Stimulated activated CD8-positive, alpha-beta memory T cell treated with anti-CD3 and anti-CD28 coated beads, Interleukin-7, amount 100 ng/mL, for 24 hours (primary cell): ENCODE measurements at regions not wholly inside any gene's neighbourhood (a gene's known extent, or its start where the extent isn't known, plus 50 kb on each side); places are given as distances from the start of the nearest gene placed in this dataset.

Experiments used
- DNase-seq: peaks from one replicate; pipeline ENCODE4 v3.0.0-alpha.2; 2020; ENCODE audit warnings: low read depth

DNA sequence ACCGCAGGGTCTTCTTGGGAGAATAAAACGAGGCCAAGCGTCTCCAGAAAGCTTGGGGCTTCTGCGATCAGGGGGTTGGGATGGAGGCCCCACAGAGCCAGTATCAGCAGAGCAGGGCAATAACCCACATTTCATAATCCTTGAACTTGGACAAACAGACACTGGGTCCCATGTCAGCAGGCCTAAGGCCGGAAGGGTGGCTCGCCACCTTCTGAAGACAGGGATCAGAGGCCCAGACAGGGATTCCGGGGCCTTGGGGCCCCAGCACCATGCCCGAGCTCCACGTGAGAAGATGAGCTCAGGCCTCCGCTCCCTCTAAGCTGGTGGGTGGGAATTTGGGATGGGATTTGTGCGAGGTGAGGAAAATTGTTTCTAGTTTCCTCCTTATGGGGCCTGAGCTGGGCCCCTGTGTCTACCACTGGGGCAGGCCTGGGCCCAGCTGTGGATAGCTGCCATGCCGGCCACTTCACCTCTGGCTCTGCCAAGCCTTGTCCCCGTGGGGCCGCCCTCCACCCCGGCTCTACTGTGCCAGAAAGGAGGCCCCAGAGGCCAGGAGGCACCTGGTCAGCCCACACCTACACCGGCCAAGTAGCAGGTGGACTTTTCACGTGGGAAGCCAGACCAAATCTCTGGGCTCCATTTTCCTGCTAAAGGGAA is 67.2 kb upstream of the DLK1 start:
- no peak for DNase-seq

DNA sequence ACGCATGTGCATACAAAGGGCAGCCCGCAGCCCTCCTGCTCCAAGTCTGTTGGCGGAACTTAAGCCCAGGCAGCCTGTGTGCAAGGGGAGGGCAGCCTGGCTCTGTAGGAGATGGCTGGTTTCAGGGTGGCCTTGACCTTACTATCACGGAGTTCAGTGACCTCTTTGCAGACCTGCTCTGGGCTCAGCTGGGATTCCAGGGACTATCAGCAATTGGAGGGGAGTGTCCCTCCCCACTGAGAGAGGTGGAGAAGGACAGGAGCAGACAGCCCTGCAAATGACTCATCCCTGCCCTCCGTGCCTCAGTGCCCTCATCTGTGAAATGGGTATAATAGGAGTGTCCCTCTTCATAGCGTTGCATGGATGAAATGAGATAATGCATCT is 66.2 kb upstream of the DLK1 start:
- DNase-seq = no peak

DNA sequence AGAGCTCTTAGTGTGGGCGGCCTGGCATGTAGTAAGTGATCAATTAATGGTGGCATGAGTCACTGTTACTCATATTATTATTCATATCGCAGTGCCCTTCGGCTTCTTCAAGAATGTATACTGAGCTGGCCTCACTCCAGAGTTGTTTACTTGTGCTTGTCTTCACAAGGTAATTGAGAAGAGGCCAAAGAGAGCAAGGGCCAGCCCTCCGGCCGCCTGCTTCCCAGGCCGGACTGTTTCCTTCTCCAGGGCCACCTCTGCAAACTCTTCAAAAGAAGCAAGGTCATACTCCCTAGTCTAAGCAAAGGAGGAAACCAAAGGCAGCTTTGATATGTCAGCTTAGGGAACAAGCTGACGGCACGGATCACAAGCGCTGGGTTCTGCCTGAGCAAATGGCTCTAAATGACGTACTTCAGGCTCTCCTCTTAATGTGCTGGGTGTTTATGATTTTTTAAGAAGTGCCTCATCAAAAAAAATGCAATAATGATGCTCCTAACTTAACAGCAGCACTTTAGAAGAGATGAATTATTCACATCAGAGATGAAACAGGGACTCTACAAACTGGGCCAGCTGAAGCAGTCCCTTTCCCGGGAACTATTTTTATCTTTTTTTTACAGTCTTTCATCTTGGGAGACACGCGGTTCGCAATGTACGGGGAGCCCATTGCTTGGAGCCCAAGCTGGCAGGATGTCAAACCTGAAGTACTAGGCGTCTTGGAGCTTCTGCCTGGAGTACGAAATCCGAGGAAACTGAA is 65.6 kb upstream of the DLK1 start:
- no peak for DNase-seq

DNA sequence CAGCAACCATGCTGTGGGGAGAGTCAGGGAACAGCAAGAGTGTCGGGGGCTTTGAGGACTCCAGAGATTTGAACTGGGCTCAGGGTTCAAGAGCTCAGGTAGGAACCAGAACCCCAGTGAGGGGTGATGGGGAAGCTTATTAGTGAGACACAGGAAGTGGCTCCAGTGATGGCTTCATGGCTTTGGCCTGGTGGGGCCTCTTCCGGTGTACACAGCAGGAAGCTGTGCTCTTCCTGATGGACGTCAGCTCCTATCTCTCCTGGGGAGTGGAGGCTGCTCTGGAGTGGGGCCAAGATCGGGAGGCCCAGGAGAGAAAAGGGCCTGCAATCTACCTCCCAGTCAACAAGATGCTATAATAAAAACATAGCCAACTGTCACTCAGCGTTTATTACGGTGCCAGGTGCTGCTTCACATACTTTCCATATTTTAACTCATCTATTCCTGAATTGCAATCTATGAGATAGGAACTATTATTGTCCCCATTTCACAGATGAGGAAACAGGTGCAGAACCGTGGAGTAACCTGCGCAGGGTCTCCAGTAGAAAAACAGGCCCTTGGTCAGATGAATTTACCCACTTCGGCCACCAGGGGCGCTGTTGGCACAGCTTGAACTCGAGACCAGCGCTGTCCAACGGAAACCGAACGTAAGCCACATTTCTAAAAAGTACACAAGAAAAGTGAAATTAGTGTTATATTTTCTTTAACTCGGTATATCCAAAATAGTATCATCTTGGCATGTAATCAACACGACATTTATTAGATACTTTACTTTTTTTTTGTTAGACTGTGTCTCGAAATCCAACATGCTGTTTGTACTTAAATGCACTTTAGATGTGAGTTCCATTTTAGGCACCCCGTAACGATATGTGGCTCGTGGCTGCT is 63.6 kb upstream of the DLK1 start:
- DNase-seq = peak; percentile 23

DNA sequence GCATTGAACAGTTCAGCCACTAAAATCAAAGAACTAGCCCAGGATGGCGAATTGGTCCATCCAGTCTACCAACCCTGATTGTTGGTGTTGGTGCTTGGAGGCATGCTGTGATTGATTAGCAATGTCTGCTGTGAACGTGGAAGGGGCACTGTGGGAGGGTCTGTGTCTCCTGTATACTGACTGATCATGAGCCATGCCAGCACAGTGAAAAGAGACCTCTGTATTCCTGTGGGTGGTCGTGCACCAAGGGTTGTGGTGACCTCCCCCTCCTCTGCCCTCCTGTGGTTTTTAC is 63.0 kb upstream of the DLK1 start:
- no peak for DNase-seq

DNA sequence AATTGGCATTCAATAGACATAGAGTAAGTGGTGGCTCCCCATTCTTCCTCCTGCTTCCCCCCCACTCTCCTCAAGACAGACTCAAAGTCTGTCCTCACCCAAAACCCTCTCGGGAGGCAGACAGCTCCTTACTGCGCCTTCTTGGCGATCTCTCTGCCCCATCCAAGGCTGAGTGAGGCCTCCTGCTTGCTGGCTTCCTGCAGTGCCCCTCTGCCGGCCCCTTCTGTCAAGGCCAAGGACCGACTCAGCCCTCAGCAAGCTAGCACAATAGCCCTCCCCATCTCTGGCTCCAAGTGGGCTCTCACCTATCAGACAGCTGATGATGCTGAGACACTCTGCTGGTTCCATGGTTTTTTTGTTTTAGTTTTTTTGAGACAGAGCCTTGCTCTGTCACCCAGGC is 62.5 kb upstream of the DLK1 start:
- DNase-seq = no peak

DNA sequence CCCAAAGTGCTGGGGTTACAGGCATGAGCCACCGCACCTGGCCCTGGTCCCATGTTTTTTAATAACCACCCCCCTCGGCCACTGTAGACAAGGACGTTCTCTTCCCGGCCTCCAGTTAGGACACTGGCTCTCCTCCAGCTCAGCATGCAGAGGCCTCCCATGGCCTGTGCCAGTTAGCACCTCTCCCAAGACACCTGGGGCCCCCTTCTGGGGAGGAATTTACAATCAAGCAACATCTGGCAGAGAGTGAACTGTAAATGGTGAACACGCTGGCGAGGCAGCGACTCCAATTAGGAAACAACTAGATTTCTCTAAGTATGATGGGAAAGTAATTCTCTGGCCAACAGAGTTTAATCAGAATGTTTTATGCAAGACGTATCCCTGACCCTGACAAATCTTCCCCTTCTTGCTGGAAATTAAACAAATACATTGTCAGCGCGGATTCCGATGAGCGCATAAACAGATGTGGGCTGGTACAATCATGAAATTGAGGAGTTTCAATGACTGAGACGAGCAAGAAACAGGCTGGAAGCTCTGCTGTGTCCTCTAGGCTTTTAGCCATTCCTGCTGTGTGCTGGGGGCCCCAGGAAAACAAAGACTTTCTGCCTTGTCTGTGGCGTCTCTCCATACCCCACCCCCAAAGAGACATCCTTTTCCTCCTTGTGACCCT is 61.7 kb upstream of the DLK1 start:
- no peak for DNase-seq

DNA sequence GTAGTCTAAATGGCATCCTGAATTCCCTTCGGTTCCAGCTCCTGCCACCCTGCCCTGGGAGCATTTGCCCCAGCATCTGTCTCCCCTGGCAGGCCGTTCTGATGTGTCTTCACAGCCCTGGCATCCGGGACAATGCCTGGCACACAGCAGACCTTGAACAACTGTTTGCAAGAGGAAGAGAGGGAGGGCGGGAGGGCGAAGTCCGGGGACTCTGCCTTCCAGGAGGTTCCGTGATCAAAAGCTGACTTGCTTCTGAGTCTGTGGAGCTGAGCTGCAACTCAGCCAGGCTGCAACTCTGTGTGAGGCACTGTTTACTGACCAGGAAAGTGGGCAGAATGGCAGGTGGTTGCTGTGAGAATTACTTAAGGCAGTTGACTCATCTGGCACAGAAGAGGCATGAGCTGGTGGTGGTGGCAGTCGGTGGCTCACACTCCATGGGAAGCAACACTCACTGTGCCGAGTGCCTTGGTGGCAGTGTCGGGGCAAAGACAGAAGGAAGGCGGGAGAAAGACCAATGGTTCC is 61.1 kb upstream of the DLK1 start:
- no peak for DNase-seq

DNA sequence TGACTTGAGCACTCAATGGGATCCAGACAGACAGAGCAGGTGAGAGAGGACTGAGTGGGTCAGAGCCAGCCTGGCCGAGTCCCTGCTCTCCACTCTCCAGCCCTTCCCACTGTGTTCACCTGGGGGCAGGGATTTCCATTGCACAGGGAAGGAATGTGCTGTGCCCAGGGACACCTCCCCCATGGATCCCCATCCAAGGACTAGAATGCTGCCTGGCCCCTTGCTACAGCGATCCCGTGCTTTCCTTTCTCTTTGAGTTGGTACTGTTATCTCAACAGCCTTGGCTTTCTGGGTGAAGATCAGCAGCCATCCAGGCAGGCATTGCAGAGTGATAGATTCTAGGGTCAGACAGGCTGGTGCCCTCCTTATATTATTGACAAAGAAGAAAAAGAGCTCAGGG is 60.3 kb upstream of the DLK1 start:
- no peak for DNase-seq

DNA sequence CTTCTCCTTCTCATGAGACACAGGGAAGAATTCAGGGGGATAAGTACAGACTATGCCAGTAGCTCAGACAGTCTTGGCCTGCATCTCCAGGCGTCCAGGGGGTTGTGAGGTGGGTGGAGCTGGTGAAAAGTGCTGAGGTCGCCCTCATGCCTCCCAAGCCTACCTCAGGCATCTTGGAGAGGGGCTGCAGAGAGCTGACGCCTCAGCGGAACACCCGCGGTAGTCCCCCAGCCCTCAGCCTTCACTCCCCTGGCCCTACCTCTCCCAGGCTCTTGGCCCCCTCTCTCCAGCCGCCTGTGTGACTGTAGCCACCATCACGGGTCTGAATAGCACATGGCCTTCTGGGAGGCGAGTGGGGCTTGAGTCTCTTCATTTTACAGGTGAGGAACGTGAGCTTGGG is 59.8 kb upstream of the DLK1 start:
- DNase-seq = no peak

DNA sequence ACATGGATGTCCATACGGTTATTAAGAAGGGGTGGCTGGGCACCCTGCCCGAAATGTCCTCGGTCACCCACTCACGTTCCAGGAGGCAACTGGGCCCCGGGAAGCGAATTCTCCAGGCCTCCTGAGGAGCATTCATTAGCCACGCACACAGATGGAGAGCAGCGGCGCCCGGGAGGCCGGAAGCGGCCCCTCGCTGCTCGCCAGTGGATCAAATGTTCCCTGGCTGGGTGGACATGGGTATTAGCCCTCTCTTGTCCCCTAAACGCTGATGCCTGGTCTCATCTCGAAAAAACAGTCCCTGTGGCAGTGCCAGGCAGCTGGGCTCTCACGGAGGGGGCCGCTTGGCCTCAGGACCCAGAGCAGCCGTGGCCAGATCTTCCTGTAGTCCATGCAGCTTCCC is 59.0 kb upstream of the DLK1 start:
- no peak for DNase-seq

DNA sequence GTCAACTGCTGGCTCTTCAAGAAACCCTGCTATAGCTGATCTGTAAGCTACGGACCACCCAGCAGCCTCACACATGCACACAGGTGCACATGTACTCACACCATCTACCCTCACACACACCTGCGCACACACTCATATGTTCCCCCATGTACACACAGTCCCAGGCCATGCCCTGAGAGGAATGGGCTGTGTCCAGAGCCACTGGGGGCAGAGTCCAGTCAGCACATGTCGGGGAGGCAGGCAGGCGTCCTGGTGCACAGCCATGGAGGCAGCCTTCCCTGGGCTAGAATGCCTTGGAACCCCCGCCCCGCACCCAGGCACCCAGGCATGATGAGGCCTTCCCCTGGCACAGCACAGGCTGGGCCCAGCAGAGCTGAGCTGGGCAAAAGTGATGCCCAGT is 58.3 kb upstream of the DLK1 start:
- DNase-seq = no peak

DNA sequence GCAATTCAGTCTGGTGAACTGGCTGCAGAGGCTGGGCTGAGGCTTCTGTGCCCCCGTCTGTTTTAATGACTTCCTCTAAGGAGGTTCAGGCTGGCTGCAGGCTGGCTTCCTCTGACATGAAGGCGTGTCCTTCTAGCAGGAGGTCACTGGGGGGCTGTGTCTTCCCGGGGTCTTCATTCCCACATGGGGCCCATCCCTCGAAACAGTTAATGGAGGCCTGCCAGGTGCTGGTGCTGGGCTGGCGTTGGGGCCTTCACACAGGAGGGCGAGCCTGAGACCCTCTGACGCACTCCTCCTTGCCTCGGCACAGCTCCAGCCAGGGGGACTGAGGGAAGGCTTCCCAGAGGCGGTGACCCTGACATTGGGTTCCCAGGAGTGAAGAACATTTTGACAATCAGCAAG is 57.7 kb upstream of the DLK1 start:
- no peak for DNase-seq

DNA sequence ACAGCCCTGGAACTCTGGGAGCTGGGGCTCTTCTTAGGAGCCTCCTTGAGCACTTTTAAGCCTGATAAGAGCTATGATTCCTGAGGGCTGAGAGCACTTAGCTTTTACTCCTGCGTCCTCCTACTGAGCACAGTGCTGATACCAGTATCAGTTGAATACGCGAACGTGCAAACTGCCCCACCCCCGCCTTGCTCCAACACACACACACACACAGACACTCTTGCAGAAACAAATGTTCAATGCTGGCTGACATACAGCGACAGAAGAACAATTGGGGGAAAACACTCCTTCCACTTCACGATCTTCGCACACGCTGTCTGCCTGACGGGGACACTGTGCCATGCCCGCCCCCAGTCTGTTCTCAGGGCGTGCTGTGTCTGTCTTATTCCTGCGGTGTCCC is 57.2 kb upstream of the DLK1 start:
- no peak for DNase-seq

DNA sequence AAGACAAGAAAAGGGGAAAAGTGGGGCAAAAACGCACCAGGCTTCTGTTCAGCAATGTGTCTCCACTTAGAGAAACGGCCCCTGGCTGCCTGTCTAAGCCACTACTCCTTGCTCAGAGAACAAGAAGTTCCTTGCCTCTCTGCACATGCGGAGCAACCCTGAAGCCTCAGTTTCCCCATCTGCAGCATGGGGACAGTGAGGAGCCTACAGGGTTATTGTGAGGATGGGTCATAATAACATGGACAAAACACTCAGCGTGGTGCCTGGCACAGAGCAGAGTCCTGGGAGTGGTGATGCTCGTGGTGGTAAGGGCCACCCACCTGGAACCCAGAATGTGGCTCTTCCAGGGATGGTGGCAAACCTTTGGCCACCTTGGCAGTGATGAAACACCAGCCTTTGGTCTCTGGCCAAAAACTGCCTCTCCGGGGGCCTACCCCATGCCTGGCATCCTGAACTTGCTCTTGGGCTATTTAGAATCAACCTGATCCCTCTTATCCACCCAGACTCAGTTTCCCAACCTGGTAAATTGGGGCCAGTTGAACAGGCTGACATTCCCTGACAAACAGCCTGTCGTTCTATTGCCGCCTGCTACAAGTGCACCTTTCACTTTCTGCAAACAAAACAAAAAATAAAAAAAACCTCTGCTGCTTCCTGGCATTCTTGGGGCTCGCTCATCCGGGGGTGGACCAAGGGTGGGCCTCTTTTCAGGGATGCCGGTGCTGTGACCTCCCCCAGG is 56.5 kb upstream of the DLK1 start:
- DNase-seq = no peak

DNA sequence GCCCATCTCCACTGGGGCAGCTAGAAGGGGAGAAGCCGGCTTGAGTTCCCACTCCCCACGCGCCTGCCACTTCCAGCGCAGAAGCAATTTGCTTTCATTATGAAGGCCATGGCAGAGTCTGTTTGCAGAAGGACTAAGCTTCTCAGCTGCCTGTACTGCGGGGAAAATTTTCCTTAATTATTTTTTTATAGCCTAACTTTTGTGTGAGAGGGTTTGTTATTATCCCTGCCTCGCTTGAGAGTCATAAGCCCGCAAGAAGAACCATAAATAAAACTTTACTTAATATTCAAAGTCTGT is 56.0 kb upstream of the DLK1 start:
- no peak for DNase-seq

DNA sequence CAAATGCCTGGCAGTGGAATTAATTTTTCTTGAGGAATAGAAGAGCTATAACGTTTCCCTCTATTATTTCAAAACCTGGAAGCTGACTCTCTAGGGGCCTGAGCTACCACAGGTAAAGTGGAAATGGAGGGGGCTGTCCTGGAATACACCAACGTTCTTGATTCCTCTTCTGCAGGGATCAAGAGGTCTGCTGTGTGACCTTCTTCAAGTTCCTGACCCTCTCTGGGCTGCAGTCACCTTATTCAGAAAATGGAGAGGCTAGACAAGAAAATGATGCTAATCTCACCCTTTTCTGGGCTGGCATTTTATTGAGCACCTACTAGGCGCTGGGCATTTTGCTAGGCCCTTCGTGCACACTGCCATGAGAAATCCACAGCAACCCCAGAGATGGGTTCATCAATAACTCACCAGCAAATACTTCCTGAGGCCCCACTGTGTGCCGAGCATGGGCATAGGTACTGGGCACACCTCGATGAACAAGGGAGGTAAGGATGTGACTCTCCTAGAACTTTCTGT is 55.2 kb upstream of the DLK1 start:
- DNase-seq = no peak

DNA sequence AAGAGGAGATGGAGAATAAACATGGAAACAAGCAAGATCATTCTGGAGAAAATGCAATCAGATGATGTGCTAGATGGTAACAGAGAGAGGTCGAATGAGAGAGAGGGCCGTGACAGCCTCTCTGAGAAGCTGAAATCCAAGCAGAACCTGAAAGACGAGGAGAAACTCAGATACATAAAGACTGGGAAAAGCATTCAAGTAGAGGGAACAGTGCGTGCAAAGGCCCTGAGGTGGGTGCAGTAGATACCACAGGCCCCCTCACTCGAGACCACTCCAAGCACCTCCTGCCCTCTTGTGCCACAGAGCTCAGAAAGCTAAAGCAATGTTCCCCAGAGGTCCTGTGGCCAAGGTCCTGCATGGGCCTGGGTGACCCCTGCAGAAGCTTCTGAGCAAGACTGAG is 54.8 kb upstream of the DLK1 start:
- DNase-seq = no peak

DNA sequence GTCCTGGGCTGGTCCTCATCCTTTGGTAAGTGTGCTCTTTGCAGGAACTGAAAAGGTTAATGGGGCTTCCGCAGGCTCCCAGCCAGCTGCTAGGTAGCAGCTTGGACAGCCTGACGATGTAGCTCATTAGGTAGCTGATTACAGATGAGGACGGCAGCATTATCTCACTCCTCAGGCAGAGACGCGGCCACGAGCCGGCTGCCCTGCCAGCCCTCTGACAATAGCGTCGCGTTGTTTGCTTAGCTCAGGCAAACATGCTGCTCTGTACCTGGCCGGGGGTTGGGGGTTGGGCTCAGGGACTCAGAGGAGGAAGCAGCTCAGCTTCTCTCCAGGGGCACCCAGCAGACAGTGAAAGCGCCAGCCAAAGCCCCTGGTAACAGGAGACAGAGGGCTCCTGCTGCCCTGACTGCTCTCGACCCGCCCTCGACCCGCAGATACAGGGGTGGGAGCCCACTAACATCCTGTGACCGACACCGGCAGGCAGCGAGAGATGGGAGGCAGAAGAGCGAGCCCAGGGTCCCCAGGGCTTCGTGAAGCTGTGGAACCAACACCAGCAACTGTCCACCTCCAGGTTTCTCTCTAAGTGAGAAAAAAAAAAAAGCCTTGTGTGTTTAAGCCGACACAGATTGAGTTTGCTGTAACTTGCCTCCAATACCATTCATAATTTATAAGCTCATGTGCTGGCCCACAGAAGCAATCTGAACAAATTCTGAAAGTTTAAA is 53.4 kb upstream of the DLK1 start:
- DNase-seq = no peak

DNA sequence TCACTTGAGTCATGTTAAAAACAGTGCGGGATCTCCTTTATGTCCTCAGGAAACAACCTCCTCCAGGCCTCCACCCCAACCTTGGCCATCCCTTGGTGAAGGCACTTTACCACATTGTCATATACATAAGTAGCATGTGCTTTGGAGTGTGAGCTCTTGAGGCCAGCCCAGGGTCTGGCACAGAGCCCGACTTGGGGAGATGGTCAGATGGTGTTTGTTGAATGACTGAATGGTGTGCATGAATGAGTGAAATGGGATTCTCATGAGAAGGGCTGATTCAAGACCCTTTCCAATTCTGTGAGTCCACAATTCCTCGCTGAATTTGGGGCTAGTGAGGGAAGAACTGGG is 52.9 kb upstream of the DLK1 start:
- no peak for DNase-seq

DNA sequence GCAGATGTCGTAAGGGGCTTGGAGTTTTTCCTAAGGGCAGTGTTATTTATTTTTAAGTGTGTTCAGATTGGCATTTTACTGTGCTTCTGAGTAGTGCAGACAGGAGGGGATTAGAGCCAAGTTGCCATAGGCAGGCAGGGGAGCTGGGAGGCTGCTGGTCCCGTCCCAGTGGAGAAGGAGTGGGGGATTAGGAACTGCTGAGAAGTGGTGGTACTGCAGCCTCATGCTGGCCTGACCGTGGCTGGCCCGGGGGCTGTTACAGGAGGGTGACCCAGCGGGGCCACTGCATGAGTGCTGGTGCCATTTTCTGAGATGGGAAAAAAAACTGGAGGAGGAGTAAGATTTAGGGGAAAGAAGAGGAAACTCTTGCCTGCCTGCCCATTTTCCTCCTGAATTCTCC is 52.3 kb upstream of the DLK1 start:
- DNase-seq = no peak
